CD4-positive, alpha-beta T cell treated with Interleukin-17A for 4 hours (primary cell): ENCODE measurements at regions not wholly inside any gene's neighbourhood (a gene's known extent, or its start where the extent isn't known, plus 50 kb on each side); places are given as distances from the start of the nearest gene placed in this dataset.

Source experiments
- DNase-seq: peaks from one replicate; pipeline ENCODE4 v3.0.0-alpha.2; 2020; ENCODE audit warnings: mixed read lengths

- no peak for DNase-seq
Measured at GRCh38 chr4:184879271-184879670, 53.5 kb upstream of the ACSL1 start.

- no peak for DNase-seq
Measured at GRCh38 chr4:184882276-184882675, 56.5 kb upstream of the ACSL1 start.

DNA sequence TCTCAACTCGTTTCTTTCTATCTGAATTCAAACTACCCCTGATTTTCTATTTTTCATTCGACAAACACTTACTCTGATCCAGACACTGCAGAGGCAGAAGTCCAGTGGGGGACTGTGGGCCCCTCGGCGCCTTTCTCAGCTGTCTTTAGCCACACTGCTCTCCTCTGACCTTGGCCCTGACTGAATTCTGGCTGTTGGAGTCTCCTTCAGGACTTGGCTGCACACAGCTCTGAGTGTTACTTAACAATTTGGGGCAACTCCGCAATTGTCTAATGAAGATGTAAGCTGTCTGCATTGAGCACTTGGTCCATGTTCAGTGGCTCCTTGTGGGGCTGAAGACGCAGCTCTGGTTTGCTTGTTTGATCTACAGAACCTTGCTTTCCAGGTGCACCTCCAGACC is 57.3 kb upstream of the ACSL1 start:
- no peak for DNase-seq

- DNase-seq = no peak
Measured at GRCh38 chr4:184884883-184885282, 59.1 kb upstream of the ACSL1 start.

GRCh38 chr4:184885602-184886001 is 59.8 kb upstream of the ACSL1 start:
- no peak for DNase-seq

- DNase-seq = no peak
Measured at GRCh38 chr4:184887333-184887732, 61.6 kb upstream of the ACSL1 start.

DNA sequence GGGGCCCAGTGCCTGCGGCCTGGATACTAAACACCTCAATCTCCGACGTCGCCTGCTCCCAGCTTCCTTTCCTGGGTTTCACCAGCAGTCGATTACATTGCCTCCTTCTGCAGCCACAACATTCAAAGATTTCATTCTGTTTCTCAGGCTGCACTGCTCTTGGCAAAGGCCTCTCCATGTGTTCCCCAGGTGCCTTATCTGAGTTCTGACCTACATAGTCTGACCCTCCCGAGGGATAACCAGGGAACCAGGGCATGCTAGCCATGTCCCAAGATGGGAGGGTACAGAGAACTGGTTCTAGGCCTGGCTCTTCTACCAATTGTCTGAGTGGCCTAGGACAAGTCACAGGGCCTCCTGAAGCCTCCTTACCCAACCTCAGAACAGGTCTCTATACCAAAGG is 62.2 kb upstream of the ACSL1 start:
- DNase-seq = no peak

DNA sequence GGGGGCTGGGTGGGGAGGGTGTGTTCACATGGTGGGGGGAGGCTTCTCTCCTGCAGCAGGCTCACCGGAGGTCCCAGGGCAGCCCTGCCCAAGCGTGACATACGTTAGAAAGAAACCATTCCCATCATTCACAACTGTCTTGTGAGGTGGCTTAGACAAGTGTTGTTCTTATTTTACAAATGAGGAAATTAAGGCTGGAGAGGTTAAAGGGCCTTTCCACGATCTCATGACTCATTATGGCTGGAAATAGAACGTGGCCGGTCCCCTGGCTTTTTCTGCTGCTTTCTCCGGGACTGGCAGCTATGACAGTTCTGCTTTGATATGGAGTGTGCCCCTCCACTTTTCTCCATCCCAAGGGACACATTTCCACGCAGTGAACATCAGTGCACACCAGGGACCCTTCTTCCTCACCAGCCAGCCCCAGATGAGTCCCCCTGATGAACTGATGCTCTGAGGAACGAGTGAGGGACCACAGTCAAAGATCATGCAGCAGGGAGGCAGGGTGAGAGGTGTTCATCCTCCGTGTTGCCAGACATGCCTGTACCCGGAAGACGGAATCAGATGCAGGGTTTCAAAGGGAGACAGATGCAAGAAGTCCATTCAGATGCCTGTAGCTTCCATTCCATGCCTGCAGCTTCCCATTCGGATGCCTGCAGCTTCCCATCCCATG is 64.0 kb upstream of the ACSL1 start:
- DNase-seq = no peak

- no peak for DNase-seq
Measured at GRCh38 chr4:184890499-184890898, 64.7 kb upstream of the ACSL1 start.

- DNase-seq = no peak
Measured at GRCh38 chr4:184891816-184892397, 66.1 kb upstream of the ACSL1 start.

DNA sequence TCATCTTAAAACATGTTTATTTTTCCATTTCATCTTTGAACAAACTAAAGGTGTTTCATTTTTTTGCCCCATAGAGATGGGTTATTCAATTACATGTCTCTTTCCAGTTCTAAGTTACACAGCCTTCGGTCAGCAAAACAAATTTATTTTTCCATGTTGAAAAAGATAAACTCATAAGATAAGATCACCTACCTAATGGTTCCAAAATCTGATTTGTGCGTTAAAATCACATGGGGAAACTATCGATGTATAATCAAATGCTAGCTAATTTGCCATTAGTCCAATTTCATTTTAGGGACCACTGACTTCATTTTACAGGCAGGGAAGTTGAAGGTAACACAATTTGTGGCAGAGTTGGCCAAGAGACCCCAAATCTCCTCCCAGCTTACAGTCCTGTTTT is 67.2 kb upstream of the ACSL1 start:
- no peak for DNase-seq

DNA sequence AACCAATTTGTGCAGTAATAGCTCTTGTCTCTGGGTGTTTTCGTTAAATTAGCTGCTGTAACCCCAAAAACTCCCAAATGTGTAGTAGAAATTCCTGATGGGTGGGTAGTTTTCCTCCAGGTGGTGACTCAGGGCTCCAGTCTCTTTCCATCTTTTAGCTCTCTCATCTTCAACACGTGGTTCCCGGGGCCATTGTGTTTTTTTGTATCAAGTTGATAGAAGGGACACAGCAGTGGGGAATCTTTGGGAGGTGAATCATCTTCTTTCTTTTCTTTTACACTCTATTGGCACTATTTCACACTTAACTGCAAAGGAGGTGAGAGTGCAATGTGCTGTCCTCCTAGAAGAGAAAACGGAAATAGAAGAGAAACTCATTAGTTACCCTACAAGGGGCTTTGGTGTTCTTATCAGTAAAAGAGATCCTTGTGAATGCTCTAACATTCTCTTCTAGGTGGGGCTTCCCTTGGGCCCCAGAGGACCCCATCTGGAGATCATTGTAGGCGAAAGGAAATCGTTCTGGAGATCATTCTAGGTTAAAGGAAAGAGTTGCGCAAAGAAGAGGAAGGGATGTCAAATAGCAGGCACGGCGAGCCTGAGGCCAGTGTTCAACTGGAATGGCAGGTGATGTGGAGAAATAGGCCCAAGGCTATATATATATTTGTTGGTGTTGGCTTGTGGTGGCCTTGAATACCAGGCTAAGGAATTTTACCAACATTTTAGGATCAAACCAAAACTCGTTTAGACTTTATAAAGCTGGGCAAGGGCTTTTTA is 68.2 kb upstream of the ACSL1 start:
- no peak for DNase-seq

GRCh38 chr4:184895012-184895695 is 69.4 kb upstream of the ACSL1 start:
- DNase-seq = no peak

DNA sequence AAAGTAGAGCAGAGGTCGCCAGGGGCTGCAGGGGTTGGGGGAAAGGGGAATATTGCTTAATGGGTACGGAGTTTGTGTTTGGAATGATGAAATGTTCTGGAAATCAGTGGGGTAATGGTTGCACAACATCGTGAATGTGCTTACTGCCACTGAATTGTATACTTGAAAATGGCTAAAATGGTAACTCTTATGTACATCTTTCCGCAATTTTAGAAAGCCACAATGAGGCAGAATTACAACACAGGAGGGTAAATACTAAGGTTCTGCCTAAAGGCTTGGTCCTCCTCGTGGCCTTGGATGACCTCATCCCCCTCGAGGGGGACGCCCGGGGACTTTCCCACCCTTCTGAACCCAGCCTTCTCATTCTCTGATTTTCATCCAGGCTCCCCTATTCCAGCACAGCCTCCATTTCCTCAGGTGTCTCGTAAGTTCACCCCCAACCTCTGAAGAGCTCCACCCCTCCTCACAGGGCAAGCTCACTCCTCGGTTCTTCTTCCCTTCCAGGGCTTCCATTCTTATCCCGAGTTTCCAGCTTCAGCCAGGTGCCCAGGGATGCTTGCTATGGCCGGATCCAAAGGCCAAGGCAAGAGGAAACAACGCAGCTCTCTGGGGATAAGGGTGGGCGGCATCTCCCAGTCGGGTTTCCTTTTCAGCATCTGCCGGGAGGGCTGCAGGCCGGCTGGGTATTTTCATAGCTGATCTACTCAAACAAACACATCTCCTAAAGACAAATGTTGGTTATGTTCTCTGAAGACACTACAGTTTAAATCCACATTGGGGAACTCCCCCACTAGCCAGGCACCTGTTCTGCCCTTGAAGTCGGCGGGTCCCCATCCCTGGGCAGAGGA is 71.3 kb upstream of the ACSL1 start:
- no peak for DNase-seq

DNA sequence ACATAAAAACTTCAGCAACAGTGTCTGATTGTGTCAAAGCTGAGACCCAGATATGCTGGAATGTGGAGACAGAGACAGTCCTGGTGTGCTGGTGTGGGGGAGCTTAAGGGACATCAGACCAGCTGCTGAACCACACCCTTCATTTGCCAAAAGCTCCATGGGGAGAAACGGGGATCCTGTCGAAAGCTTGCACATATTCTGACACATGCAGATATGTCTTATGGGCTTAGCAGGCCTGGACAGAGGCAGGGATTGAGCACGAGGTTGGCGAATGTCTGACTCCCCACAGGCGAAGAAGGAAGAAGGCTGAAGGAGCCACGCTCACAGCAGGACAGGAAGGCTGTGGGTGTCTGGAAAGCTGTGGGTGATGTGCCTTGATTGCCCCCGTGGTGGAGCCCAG is 72.1 kb upstream of the ACSL1 start:
- no peak for DNase-seq

GRCh38 chr4:184898793-184899192 is 73.0 kb upstream of the ACSL1 start:
- no peak for DNase-seq

DNA sequence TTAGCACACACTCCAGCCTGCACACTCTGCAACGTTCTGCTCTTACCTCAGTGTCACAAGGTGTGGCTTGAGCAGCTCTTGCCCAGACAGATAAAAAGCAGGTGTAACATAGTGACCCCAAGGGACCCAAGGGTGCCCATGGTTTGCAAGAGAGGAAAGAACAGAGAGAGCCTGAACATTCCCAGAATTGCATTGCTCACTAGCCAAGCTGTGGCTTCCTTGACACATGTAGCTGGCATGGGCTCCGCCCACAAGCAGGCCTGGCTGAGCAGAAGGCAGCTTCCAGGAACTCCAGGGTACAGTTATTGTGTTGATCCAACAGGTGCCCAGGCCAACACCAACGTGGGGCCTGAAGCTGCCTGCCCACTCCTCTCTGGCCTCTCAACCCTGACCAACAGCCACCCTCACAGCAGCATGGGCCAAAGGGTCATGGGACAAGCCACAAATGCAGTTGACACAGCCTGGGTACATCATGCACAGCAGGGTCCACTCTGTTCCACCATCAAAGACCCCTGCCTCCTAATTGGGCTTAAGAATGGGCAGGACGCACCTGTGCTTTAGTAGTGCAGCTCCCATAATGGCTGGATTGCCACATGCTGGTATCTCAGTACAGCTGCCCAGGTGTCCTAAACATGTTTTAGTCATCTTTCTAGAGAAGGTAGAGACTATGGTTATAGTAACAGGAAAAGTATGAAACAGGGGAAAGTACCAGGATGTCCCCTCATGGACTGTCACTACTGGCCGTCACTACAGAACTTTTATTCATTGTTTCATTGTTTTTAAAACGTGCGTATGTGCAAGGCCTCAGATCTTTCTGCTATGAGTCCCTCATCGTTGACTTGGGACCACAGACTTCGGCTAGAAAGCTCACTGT is 73.7 kb upstream of the ACSL1 start:
- DNase-seq = no peak

DNA sequence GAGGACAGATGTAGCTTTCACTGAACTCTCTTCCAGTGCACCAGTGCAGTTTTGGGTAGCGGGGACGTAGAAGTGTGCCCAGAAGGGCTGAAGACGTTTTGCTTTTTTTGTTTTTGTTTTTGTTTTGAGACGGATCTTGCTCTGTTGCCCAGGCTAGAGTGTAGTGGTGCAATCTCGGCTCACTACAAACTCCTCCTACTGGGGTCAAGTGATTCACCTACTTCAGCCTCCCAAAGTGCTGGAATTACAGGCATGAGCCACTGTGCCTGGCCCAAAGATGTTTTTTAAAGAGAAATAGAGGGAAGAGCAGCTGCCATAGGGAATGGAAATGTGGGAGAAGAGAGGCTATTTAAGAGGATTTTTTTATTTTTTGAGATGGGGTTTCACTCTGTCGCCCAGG is 74.4 kb upstream of the ACSL1 start:
- no peak for DNase-seq

GRCh38 chr4:184902550-184902949 is 76.8 kb upstream of the ACSL1 start:
- DNase-seq = no peak

- no peak for DNase-seq
Measured at GRCh38 chr4:184906480-184907097, 80.8 kb upstream of the ACSL1 start.

DNA sequence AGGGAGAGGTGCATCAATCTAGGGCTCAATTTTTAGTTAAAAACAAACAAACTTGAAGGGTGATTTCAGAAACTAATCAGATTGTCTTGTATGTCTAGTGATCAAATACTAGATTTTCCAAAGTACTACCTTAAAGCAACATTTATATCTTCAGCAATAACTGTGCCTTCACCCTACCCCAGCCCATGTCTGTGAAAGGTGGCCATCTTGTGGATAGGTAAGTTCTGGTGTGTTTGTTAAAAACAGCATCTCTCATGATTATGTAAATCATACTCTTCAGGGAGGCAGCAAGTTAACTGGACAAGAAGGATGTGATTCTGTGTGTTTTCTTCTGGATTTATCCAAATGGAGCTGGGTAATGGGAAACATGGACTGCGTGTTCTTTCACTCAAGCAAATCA is 81.4 kb upstream of the ACSL1 start:
- peak; percentile 17 for DNase-seq
